G401 (cell line): ENCODE measurements at regions not wholly inside any gene's neighbourhood (a gene's known extent, or its start where the extent isn't known, plus 50 kb on each side); places are given as distances from the start of the nearest gene placed in this dataset.

Experiments
- DNase-seq: peaks from one replicate; pipeline ENCODE4 v3.0.0-alpha.2; 2015; ENCODE audit warnings: low spot score
- in situ Hi-C: cut with HindIII; loops from 2 replicates; pipeline ENCODE4 v1.10.0; 2016; ENCODE audit warnings: low sequenced_read_pairs, mixed read lengths

GRCh38 chr11:129589190-129589860 is 213.7 kb downstream of the BARX2 start:
- in situ Hi-C loops: no loop called here
- no peak for DNase-seq

DNA sequence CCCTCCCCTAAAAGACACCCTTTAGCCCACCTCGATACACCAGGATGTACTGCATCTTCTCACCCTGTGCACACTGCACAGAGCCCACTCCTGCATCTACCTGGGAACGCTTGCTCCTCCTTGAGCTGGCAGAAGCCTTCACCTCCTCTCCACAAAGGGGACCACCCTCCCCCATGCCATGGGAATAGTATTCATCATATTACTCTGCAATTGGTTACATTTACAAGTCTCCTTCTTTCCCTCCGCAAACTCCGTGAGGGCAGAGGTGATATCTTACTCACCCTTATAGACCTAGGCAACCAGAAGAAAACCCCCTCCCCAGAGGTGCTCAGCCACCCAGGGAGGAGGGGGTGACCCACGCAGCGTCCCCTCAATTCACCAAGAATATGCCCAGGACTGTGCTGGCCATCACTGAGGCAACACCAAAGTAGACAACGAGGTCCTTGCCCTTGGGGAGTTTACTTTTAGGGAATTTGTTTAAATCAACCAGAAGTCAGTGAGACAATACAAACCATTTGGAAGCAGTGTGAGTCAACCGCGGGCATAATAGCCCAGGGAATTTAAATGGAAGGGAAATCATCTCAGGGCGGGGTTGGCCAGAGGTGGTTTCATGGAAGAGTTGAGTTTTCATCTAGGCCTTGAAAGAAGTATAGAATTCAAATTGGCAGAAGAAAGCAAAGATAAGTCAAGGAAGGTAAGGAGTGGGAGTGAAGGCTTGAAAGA is 214.5 kb downstream of the BARX2 start:
- DNase-seq: no peak
- in situ Hi-C loops: no loop called here

GRCh38 chr11:129590753-129591475 is 215.3 kb downstream of the BARX2 start:
- in situ Hi-C loops: no loop called here
- DNase-seq: no peak

DNA sequence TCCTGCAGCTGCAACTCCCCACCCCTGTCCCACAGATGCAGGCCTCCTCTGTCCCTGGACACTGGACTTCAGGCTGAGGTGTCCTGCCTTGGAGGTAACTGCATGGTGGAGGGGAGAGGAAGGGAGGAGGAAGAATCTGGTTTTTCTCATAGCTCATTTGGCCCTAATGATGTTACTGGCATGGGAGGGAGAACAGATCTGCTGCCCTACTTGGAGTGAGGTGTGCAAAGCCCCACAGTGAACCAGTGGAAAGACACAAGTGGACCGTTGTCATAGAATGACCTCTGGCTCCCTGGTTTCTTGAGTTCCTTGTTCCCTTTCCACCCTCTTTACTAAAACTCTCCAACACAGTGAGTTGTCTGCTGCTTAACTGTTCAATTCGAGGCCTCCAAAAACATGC is 215.9 kb downstream of the BARX2 start:
- no peak for DNase-seq
- in situ Hi-C loops: no loop called here

DNA sequence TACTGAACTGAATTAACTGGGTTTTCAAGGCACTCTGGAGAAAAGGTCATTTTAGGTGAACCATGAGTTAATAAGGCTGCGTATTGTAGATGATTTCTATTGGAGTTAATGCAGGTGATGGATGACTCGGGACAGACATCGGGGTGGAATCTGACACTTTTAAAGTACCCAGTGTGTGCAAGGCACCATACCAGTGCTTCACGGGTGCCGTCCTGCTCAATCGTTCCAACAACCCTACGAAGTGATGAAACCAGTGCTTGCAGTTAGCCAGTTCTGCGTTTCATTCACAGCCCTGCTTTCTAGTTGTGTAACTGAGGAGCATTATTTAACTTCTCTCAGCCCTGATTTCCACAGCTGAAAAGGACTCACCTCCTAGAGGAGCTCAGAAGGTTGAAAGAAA is 216.5 kb downstream of the BARX2 start:
- in situ Hi-C loops: no loop called here
- no peak for DNase-seq

DNA sequence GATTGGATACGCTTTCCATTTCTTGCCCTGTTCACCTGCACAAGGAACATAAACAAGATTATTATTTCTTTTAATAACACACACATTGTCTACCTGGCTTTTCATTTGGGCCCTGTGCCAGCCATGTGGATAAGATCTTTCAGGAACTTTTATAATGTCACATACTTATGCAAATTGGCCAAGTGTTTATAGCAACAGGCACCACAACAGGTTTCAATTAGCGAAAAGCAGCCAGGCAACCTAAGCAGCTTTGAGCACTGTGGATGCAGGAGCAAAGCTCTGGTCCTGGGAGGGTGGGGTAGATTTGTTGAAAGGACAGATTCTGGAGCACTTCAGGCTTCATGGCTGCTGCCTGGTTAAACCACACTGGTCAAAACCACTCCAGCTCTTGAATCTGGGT is 217.4 kb downstream of the BARX2 start:
- in situ Hi-C loops: no loop called here
- DNase-seq: no peak

GRCh38 chr11:129595038-129595962 is 219.7 kb downstream of the BARX2 start:
- in situ Hi-C loops: no loop called here
- DNase-seq: no peak

DNA sequence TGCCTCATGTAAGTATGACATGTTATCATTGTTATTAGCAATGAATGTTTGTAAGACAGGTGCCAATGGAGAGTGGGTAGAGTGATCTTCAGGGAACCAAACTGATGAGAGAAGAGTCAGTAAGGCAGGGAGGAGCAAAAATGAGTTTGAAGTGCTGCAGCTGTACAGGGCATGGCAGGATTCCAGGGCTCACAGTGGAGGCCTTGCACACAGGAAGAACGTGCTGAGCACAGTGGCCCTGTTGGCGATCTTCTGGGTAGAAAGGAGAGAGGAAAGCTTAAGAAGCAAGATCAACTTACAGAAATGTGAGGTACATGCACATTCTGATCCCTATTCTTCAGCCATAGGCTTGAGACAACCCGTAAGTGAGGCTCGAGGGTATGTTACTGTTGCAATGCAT is 219.3 kb upstream of the TMEM45B start:
- no peak for DNase-seq
- in situ Hi-C loops: no loop called here

DNA sequence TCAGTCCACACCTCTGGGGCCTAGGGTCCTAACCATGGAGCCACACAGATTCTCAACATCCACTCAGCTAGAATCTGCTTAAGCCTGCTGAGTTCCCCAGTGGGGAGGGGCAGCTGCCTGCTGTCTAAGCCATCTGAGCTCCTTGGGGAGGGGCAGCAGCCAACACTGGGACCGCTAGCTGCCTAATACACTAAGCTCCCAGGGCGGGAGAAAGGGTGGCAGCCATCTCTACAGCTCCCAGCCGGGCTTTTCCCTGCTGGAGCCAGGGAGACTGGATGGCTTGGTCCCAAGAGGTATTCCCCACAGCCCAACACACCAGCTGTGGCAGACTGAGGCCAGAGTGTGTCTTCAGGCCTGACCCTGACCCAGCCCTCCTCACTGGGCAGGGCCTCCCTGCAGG is 217.3 kb upstream of the TMEM45B start:
- no peak for DNase-seq
- in situ Hi-C loops: no loop called here

DNA sequence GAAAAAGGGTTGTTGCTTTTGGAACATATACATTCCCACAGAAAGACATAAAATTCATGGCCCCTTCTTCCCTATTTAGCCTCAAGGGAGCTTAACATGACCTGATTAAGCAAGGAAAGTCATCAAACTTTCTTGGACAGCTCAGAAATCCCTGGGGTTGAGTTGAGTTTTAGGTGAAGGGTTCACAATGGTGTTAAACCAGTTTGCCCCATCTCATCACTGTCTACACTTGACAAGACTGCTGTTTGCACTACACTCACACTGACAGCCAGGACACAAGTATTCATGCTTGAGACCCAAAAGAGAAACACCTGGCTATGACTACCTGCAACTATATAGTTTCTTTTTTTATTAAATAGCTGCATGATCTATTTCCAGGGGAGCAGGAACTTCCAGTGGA is 209.8 kb upstream of the TMEM45B start:
- no peak for DNase-seq
- in situ Hi-C loops: no loop called here

GRCh38 chr11:129608711-129609110 is 206.9 kb upstream of the TMEM45B start:
- no peak for DNase-seq
- in situ Hi-C loops: no loop called here

DNA sequence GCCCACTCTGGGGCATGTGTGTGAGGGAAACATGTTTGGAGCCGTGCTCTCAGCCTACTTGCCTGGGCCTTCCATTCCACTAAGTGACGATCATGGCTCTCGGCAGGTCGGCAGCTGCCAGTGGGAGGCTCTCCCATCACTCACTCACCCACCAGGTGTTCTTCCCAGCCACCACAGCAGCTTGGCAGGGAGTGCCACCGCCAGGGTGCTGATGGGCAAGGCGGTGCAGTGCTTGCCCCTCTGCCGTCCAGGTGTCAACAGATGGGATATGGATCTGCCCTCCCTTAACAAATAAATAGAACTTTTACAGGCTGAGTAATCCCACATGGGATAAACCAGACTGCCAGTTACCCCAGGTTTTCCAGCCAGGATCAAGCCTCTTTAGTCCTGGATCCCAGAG is 205.5 kb upstream of the TMEM45B start:
- in situ Hi-C loops: no loop called here

DNA sequence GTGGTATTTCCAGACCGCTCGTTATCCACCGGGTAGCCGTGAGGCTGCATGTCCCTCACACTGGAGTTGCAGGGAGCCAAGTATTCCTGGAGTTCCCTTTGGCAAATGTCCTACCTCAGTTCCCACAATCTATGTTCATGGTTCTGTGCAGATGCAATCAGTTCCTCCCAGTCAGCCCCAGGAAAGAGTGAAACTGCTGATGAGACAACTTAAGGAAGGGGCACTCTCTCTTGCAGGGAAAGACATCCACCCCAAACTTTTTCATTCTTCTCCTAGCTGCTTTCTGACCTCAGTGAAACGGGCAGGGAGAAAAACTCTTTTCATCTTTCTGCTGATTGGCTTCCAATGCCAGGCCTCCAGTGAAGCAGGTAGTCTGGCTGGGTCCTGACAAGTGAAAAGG is 205.1 kb upstream of the TMEM45B start:
- DNase-seq: no peak
- in situ Hi-C loops: no loop called here

More for the DNA sequence above, 205.5 kb upstream of the TMEM45B start:
- DNase-seq: no peak

DNA sequence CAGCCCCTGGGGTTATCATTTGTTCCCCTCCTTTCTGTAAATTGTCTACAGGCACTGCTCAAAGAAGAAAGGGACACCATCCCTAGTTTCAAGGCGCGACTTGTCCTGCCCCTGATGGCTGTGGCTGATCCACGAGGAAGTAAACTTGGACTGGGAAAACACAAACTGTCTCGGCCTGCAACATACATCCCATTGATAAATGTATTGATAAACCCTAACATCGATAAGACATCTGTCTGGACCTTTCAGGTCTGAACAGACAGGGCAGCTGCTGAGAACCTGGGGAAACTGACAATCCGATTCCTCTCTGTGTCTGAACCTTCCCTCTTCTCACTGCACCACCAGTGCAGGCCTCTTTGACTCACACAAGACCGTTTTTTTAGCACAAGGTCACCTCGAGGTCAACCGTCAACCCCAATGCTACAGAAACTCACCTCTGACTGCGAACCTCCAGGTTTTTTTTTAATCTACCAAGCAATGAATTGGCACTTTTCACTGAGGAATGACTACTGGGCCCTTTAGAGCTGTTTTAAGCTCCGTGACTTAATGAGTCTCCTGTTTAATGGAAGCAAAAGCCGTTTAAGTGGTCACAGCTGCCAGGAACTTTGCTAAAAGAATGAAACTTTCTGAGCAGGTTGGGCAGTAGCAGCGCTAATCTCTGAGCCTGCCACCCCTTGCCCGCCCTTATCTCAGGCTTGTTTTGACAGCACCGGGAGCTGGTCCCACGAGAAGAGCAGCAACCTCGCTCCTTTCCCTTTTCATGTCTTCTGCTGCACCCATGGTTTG is 203.8 kb upstream of the TMEM45B start:
- in situ Hi-C loops: no loop called here
- DNase-seq: no peak

DNA sequence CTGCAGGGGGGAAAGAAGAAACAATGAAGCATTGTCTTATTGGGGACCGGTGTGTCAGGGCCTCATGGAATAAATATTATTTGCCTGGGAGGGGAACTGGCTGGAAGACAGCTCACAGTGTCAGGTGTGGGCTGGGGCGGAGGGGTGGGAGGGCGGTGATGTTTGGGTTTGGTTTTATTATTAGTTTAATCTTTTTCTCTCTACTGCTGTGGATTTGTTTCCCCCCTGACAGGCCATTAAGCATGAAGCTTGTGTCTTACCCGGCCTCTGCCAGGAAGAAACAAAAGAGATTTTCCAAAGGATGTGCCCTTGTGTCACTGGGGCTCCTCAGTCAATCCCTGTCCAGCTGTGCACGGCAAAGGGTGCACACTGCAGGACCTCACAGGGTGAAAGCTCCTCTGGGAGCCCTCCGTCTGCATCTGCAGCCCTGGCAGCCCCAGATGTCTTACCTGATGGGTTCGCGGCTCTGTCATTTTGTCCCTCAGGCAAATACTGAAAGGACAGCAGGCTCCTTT is 203.1 kb upstream of the TMEM45B start:
- no peak for DNase-seq
- in situ Hi-C loops: no loop called here

GRCh38 chr11:129613071-129613470 is 202.6 kb upstream of the TMEM45B start:
- DNase-seq: no peak
- in situ Hi-C loops: no loop called here

- in situ Hi-C loops: no loop called here
- DNase-seq: no peak
Measured at GRCh38 chr11:129614256-129614944, 201.2 kb upstream of the TMEM45B start.

- in situ Hi-C loops: no loop called here
- DNase-seq: no peak
Measured at GRCh38 chr11:129618046-129618569, 197.5 kb upstream of the TMEM45B start.
